ENCODE measurements at regions not wholly inside any gene's neighbourhood (a gene's known extent, or its start where the extent isn't known, plus 50 kb on each side); places are given as distances from the start of the nearest gene placed in this dataset.

DNA sequence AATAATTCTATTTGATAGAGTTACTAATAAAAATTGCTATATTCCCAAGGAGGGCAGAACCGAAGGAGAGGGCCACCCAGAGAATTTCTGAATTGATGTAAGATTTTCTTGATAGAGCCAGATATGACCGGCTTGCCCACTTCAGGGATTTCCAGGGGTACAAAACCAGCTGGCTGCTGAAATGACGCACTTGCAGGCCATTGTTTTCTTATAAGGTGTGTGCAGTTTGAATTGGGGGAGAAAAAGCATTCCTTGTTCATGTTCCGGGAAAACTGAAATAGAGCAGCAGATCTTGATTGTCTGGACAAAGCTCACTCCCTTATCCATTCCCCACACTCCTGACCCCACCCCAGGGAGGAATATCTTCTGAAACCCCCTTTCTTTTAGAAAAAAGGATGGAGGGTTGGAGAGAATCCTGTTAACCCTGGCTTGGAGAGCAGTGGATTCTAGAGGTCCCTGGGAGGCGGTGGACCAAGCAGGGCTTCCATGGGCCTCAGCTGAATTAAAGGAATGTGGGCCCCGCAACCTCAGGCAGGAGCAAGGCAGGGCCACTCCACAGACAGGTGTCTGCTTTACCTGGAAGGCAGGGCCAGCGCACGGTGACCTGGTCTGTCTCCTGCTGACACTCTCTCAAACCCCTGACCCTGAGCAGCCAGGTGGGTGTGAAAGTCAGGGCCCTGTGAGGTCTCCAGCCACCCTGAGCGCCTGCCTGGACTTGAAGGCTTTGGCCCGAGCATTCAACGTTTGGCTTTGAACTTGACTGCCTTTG, 96.4 kb downstream of the TMEM170B start:
- no peak for DNase-seq (ENCODE audit: low read depth in 2 of 2)

DNA sequence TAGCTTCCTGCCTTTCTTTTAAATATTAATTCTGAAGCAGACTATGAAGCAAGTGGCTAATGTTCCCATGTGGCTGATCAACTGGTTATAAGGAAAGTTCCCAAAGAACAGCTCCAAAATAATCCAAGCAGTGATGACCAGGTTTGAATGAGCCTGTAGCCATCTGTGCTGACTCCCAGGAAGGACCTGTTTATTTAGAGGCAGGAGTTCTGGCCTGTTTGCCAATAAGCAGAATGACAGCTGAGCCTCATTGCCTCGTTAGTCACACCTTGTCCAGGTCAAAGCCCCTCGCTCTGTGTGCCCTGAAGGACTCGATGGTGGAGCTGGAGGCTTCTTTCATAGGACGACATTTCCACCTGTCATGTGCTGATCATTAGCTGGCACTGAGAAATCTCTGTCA, 97.4 kb downstream of the TMEM170B start:
- no peak for DNase-seq (ENCODE audit: low read depth in 2 of 2)

DNA sequence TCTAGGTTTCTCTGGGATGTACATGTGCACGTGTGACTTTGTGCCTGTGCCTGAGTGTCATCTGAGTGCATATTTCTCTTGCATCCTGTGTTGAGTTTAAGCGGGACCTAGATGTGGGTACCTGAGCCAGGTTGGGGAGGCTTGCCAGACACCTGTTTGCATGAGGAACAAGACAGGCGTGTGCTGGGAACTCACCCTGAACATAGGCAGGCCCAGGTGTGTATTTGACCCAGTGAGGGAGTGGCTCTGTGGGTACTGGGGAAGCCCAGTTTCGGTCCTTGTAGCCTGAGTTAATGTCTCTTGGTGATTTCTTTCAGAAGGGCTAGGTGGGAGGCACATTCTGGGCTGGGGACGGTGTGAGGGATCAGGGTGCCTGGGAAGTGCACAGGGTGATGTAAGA, 98.6 kb downstream of the TMEM170B start:
- no peak for DNase-seq (ENCODE audit: low read depth in 2 of 2)

DNA sequence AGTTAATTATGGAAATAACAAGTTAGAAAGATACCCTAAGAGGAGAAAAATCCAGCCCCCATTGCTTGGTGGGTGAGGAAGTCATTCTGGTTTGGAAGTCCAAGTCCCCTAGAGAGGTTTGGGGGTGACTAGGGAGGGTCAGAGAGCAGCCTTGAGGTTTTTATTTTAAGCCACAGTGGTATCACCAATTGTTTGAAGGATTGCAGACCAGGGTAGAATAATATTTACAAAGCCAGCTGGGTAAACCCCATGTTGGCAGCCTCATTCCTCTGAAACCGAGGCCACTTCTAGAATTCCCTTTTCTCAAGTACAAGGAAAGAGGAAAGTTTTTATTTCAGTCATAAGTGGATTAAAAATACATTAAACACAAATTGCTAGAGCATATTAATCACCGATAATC, 99.7 kb downstream of the TMEM170B start:
- DNase-seq (ENCODE audit: low read depth in 2 of 2) = no peak

DNA sequence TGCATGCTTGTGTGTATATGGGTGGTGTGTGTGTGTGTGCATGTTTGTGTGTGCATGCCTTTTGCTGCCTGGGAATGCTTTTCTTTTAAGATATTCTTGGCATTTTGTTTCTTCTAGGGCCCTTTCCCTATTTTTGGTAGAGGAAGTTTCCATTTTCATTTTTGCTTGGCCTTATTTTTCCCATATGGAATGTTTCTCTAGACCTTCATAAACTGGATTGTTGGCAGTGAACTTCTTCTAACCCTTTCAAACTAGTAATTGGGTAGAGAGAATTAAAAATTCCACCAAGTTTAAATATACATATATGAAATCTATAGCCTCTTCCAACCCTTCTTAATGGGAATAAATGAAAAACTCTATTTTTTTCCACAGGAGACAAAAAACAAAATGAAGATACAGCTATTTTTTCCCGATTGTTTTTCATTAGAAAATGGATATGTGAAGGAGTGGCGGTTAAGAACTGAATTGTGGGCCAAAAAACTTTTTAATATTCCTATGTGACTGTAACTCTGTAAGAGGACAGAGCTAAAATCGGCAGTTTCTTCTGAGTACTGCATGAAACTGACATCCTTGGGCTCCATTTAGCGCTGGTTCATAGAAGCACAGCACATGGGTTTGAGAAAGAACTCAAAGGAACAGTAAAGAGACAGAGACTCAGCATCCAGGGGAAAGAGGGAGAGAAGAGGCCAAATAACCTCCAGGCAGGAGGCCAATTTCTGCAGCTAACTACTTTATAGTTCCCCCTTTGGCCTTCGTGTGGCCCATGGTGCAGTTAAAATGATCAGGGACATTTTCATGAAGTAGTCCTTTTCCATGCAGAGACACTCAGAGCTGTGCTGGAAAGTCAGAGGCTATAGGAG, 102.1 kb downstream of the TMEM170B start:
- DNase-seq (ENCODE audit: low read depth in 2 of 2) = no peak

DNA sequence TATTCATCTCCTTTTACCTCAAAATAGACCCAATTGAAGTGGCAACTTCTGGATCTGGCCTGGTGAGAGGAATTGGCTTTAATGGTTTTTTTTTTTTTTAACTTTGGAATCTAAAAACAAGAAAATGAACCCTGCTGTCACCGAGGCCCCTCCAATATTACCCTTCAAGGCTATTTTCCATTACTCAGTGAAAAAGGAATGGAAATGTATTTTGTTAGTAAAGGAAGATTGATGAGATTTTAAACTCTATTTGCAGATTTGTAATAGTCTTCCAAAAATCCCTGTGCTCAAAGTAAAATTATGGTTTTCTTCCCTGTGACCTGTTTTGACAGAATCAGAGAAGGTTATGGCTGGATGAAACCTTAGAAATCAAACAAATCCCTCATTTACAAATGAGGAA, 102.9 kb downstream of the TMEM170B start:
- no peak for DNase-seq (ENCODE audit: low read depth in 2 of 2)

DNA sequence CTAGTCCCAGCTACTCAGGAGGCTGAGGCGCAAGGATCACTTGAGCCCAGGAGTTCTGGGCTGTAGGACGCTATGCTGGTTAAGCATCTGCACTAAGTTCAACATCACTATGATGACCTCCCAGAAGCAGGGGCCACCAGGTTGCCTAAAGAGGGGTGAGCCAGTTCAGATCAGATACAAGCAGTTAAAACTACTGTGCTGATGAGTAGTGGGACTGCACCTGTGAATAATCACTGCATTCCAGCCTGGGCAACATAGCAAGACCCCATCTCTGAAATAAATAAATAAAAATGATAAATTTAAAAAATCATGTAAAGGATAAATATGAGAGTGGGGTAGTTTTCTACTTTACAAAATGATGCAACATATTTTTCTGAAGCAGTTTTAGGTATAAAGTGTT, 106.5 kb downstream of the TMEM170B start:
- no peak for DNase-seq (ENCODE audit: low read depth in 2 of 2)

DNA sequence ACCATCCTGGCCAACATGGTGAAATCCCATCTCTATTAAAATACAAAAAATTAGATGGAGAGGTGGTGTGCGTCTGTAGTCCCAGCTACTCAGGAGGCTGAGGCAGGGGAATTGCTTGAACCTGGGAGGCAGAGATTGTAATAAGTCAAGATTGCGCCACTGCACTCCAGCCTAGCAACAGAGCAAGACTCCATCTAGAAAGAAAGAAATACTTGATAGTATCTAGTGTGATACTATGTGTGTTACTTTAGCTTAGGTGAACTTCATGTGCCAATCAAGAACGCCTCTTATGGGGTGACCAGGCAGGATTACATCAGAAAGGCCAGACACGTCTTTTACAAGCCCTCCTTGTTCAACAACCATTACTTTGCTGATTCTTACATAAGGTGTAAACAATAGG, 107.1 kb downstream of the TMEM170B start:
- DNase-seq (ENCODE audit: low read depth in 2 of 2) = no peak

DNA sequence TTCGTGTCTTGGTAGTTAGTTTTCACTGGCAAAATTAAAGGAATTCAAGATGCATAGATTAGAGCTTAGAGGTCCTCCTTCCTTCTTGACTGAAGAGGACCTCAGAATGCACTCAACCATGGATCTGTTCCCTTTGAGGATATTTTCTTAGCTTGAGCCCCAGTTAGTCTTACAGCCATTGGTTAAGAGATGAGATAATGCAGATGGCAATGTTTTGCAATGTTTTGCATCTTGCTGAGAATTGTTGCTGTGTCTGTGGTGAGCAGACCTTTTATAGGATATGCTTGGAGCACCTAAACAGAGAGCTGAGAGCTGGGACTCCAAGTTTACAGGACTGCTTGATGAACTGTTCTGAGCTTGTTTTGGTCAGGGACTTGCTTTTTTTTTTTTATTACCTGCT, 107.5 kb downstream of the TMEM170B start:
- DNase-seq (ENCODE audit: low read depth in 2 of 2) = no peak

DNA sequence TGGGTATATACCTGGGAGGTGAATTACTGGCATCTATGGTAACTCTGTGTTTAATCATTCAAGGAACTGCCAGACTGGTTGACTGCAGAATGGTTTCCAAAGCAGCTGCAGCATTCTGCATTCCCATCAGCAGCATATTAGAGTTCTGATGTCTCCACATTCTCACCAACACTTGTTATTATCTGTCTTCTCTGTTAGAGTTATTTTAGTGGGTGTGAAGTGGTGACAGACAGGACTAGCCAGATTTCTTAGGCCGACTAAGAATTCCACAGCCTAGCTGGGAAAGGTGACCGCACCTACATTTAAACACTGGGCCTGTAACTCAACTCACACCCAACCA, 110.9 kb downstream of the TMEM170B start:
- no peak for DNase-seq (ENCODE audit: low read depth in 2 of 2)

DNA sequence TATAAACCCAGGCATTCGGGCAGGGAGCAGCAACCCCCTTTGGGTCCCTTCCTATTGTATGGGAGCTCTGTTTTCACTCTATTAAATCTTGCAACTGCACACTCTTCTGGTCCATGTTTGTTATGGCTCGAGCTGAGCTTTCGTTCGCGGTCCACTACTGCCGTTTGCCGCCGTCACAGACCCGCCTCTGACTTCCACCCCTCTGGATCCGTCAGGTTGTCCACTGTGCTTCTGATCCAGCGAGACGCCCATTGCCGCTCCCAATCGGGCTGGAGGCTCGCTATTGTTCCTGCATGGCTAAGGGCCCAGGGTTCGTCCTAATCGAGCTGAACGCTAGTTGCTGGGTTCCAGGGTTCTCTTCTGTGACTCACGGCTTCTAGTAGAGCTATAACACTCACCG, 111.3 kb downstream of the TMEM170B start:
- DNase-seq (ENCODE audit: low read depth in 2 of 2) = no peak

DNA sequence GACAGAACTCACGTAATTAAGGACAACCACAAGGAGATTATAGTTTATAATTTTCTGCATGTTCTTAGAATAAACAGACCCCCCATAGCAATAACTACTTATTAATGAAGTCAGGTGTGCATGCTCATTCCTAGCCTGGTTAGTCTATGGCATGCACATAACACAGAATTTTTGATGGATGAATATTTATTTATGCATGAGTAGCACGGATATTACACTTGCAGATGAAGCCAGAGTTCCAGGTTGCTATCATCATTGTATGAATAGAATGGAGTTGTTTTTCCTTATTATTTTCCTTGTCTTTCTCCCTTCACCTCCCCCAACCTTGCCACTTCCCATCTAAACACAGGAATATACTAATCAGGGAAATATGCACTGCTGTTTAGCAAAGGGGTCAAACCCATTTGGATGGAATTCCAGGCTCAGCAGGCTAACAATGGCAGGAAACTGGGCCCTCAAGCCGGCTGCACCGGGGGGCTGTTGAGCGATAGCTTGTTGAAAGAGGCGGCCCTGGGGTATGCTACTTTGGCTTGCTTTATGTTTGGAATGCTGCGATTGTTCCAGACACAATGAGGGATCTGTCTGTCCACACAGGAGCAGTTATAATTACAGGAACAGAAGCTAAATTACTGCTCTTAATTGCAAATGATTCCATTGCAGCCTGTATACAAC, 112.6 kb downstream of the TMEM170B start:
- peak; percentile 98 to 100 for DNase-seq (ENCODE audit: low read depth in 2 of 2)

DNA sequence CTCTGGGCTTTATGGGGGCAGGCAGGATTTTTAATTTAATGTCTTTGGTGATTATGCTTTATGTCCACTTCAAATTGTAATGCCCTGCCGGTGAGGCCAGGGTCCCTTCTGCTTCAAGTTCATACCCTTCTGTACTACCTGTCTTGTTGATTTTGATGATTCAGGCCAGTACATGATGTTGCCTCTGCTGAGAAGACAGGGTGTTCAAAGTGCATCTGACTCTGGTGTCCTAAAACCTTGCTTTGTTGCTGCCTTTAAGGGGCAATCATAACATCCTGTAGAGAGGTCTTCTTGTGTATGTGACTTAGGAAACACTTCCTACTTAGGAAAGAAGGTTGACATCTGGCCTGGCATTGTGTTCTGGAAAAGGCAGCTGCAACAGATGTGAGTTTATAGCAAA, 113.2 kb downstream of the TMEM170B start:
- DNase-seq (ENCODE audit: low read depth in 2 of 2) = peak; percentile 26 to 66

DNA sequence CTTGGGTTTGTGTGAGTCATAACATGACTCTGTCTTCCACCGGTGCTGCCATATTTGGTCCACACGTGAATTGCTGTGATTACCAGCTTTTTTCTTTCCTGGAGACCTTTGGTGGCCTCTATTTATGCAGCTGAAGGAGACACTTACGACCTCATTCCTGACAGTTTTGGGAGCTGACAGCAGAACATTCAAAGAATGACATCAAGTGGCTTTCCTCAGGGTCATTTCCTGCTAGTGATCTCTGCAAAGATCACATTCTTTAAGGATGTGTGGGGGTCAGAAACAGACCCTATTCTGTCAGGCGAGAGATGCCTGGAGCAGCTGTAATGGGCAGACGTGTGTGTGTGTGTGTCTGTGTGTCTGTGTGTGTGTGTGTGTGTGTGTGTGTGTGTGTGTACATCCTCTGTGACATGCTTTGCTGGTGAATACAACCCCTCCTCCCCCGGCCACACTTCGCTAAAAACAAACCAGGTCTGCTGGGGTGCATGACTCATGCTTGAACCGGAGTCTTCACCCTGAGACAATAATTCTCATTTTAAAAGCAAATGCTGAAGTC, 115.6 kb downstream of the TMEM170B start:
- peak; percentile 81 to 97 for DNase-seq (ENCODE audit: low read depth in 2 of 2)

DNA sequence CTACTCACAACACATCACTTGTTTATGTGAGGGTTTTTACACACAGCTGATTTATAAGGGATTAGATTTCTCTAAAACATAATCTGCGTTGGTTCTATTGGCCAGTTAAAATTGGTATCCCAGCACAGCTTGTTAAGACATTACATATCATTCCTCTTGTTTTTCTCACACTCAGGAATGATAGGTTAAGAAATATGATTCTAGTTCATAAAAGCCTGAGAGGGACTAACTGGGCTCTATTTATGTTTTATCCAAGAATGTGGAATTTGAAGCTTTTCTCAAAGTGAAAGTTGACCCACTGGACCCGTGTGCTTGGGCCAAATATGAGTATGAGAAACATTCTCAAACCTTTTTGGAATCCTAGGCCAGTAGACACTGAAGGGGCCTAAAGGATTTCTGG, 117.3 kb downstream of the TMEM170B start:
- peak in 1 of 2 donors; percentile 12 for DNase-seq (ENCODE audit: low read depth in 2 of 2)

DNA sequence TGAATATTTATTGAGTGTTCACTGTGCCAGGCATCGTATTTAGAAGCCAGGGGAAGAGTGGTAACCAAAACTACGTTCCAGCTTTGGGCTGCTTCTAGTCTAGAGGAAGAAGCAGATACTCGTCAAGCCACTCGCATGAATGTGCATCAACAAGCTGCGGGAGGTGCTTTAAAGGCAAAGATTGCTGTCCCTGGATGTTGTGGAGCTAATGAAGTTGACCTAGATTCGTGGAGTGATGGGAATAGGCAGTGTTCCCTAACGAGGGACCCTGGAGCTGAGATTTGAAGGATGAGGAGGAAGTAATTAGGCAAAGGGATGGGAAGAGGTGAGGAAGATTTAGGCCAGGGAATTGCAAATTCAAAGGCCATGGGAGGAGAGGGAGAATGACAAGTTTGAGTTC, 118.9 kb downstream of the TMEM170B start:
- DNase-seq (ENCODE audit: low read depth in 2 of 2) = no peak

DNA sequence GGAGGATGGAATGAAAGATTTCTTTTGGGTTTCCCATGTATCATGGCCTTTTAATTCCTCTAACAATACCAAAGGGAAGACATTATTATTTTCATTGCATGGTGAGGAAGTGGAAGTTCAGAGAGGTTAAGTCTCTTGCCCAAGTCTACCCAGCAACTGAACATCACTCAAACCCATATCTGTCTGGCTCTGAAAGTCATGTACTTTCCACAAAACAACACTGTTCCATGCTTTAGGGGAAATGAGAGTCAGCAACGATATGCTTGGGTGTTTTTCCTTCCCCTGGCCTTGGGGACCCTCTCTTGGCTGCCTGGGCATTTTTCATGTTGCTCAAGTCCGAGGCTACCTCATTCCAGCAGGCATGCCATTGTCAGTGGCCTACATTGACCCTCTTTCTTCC, 118.8 kb downstream of the ADTRP start:
- no peak for DNase-seq (ENCODE audit: low read depth in 2 of 2)

DNA sequence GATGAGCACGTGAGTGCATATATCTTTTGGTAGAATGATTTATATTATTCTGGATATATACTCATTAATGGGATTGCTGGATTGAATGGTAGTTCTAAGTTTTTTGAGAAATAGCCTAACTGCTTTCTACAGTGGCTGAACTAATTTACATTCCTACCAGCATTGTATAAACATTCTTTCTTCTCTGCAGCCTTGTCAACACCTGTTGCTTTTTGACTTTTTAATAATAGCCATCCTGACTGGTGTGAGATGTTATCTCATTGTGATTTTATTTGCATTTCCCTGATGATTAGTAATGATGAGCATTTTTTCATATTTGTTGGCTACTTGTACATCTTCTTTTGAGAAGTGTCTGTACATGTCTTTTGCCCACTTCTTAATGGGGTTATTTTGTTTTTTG, 116.3 kb downstream of the ADTRP start:
- DNase-seq (ENCODE audit: low read depth in 2 of 2) = no peak

DNA sequence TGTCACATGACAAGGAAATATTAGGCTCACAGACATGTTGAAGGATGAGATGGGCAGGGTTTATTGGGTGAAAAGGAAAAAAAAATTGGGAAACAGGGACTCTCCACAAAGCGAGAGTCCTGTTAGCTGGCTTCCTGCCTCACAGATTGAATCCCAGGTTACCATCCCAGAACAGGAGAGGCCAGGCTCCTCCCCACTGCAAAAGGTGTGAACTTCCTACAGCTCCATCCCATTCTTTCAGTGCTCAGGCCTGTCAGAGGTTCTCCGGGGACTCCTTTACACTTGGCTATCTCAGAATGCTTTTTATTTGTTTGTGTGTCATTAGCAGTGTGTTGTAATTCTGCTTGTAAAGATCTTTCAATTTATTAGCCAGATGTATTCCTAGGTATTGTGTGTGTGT, 115.1 kb downstream of the ADTRP start:
- DNase-seq (ENCODE audit: low read depth in 2 of 2) = no peak
